Fibroblast of skin of left biceps (primary cell): ENCODE measurements at regions not wholly inside any gene's neighbourhood (a gene's known extent, or its start where the extent isn't known, plus 50 kb on each side); places are given as distances from the start of the nearest gene placed in this dataset.
"Not testable (repeated sequence)": the region's sequence is repeated elsewhere in the genome, so short reads cannot be mapped to it uniquely, and the experiment has no call there.

Source experiments
- DNase-seq, 2 experiments: peaks; one replicate each; pipeline ENCODE4 v3.0.0-alpha.2; 2013; ENCODE audit warnings: low read depth in 2 of 2

DNA sequence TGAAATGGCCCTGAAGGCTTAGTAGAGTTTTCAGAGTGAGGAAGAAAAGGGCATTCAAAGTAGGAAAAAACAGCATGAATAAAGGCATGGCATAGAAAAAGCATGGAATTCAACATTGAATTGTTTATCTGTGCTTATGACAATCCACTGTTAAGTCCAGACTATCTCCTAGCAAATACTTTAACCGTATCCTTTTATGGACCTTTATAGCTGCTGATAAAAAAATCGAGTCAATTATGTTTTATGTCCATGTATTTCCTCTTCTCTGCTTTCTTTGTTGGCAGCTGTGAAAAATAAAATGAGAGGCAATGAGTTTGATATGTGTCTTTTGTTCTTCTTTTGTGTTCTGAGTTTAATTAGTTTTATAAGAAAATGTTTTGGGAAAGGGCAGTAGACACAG, 70.4 kb downstream of the TDRD15 start:
- DNase-seq: no peak

GRCh38 chr2:21194858-21195271, 71.1 kb downstream of the TDRD15 start:
- DNase-seq: no peak

- no peak for DNase-seq
Measured at GRCh38 chr2:21195326-21195725, 71.6 kb downstream of the TDRD15 start.

DNA sequence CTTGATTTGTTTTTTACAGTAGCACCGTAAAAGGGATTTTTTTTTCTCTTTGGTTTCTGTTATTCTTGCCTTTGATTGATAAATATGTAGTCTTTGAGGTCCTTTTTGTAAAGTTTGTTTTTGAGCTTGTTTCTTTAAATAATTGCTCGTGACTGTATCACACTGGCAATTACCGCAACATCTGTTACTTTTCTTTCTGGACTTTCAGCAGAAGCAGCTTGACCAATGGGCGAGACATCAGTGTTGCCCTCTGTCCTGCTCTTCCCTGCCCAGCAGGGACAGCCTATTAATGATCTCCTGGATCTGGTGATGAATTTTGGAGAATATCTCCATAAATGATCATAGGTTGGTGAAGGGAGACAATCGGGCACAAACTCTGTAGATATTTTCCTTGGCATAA, 74.9 kb downstream of the TDRD15 start:
- DNase-seq: no peak

DNA sequence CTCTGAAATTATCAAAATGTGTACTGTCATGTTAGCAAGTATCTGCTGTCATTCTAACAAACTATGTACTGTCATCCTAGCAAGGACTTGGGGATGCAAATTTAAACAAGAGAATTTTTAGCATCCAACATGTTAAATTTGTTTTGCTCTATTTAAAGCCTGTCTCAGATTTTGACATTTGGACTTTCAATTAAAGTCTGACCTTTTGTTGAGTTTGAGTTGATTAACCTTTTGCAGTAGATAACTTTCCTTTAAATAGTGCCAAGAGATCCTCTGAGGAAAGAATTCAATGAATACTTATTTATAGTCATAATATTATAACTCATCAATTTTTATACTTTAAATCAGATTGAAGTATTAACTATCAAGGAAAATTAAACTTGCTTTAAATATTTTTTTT, 80.2 kb downstream of the TDRD15 start:
- DNase-seq: no peak

- DNase-seq: not testable (repeated sequence)
Measured at GRCh38 chr2:21214085-21214484, 90.3 kb downstream of the TDRD15 start.

DNA sequence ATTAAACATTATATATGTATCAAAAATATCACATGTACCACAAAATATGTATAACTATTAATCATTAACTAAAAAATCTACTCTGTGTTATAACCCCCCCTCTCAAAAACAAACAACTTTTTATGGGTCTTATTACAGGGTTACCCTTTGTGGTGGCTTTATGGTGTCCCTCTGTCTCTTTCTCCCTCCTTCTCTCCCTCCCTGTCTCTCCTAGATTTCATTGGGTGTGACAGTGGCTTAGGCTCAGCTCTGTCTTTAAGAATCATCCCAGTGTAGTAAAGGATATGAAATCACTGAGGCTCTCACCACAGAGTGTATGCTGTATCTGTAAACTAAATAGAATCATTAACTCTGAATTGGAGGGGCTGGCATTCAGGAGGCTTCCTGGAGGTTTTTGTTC, 93.7 kb downstream of the TDRD15 start:
- DNase-seq: no peak

- DNase-seq: no peak
Measured at GRCh38 chr2:21220930-21221329, 97.2 kb downstream of the TDRD15 start.

DNA sequence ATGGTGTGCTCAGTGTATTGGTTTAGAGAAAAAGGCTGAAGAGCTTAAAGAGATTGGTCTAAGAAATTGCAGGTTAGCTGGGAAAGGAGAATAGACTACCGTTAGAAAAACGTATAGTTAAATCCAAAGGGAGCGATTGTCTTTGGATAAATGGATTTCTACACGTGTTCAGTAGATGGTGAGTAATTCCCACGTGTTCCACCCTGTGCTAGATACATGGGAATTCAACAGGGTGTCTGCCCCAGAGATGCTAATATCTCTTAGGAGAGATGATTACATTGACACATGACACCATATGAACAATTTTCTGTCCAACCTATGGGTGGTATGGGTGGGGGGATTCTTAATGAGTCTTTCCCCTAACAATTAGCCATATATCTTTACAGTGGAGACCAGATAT, 99.8 kb downstream of the TDRD15 start:
- no peak for DNase-seq

DNA sequence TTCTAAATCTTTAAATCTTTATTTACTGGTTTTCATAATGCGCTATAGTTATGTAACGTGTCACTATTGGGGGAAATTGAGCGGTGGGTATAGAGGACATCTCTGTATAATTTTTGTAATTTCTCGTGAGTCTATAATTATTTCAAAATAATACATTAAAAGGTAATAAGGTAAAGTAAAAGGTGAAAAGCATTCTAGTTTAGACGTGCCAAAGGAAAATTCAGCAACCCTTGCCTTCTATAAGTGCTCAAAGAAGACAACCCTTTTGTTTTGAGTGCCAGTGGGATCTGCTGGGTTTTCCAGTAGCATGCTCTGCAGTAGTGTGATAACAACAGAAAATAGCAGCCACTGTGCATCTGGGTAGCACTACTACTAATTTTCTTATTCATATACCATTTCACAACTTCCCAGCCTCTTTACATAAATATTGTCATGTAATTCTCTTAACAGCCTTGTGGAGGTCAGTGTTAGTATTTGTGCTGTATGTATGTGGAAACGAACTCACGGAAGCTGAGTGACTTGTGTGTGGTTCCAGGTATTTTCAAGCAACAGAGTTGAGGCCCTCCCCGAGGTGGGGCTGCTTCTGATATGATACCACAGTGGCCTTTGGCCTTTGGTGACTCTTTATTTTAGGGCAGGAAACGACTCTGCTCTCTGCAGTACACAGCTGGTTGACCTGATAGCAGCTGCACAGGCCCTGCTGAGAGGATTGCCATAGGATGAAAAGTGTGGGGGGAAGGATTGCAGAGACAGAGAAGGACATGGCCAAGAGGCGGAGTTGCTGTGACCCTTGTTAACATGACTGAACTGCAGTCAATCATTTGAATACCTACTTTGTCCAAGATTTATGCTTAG, 104.5 kb downstream of the TDRD15 start:
- DNase-seq: no peak

DNA sequence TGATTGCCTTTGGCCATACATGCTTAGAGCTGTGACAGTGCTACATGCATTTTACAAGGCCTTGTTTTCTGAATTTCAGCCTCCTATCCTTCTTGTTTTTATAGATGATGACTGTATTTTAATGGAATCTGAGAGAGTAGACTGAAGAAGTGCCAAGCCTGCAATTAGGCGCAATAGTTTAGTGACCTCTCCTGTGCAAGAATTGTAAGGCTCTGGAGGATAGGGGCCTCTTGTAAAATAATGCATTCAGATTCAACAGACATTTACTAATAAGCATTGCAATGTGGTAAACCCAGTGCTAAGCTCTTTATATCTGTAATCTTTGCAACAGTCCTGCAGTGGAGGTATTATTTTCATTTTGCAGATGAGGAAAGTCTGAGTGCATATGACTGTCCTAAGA, 105.5 kb downstream of the TDRD15 start:
- DNase-seq: no peak

GRCh38 chr2:21230140-21230539, 106.4 kb downstream of the TDRD15 start:
- no peak for DNase-seq

DNA sequence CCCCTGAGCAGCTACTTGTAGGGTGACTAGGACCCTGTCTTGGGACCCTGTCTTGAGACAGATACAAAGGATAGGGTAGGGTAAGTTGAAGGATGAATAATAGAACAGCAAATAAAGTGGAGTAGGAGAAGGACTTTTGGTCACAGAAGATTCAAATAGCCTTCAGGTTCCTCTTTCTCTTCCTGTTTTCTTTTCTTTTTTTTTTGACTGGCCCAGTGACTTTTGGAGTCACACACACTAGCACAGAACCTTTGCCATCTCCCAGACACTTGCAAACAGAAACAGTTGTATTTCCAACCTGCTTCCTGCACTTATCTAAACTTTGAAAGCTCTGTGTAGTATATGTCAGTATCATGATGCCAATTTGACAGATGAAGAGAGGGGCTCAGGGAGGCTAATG, 108.2 kb downstream of the TDRD15 start:
- DNase-seq: no peak

- no peak for DNase-seq
Measured at GRCh38 chr2:21233194-21233593, 109.4 kb downstream of the TDRD15 start.

GRCh38 chr2:21234001-21234400, 110.2 kb downstream of the TDRD15 start:
- no peak for DNase-seq

- DNase-seq: no peak
Measured at GRCh38 chr2:21234464-21235120, 110.8 kb downstream of the TDRD15 start.

DNA sequence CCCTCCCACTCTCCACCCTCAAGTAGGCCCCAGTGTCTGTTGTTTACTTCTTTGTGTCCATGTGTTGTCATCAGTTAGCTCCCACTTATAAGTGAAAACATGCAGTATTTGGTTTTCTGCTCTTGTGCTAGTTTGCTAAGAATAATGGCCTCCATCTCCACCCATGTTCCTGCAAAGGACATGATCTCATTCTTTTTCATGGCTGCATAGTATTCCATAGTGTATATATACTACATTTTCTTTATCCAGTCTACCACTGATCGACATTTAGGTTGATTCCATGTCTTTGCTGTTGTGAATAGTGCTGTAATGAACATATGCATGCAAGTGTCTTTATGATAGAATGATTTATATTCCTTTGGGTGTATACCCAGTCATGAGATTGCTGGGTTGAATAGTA, 116.0 kb downstream of the TDRD15 start:
- not testable (repeated sequence) for DNase-seq

DNA sequence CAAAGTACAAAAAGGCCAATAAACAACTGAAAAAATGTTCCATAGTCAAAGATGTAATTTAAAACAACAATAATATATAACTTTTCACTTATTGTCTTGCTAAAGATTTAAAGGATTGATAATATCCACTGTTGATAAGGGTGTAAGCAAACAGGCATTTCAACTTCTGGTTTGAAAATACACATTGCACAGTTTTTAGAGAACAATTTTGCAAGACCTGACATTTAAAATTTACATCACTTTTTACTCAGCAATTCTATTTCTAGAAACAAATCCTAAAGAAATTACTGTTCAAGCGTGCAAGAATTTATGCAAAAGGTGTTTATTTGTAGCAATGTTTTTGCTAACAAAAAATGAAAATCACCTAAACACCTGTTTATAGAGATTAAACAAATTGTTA, 120.4 kb downstream of the TDRD15 start:
- no peak for DNase-seq

GRCh38 chr2:21245565-21245964, 121.8 kb downstream of the TDRD15 start:
- no peak for DNase-seq

DNA sequence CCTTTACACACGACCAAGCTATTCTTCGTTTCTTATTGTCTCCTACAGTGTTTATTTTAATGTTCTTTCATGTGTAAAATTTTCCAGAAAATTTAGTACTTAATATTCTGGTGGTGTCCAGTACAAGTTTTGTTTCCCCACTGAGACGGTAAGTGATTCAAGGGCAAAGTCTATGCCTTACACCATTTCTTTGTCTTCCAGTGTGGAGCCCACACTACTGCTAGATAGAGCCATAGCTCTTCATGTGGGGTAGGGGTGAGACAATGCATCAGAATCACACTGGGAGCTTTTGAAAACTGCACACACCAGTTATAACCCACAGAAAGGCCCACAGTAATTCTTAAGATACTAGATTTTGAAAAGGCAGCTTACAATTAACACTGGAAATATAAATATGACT, 125.6 kb downstream of the TDRD15 start:
- DNase-seq: no peak

GRCh38 chr2:21250673-21251072, 126.9 kb downstream of the TDRD15 start:
- DNase-seq: no peak

- DNase-seq: no peak
Measured at GRCh38 chr2:21251216-21251980, 127.6 kb downstream of the TDRD15 start.
